HEK293 (cell line): ENCODE measurements at regions not wholly inside any gene's neighbourhood (a gene's known extent, or its start where the extent isn't known, plus 50 kb on each side); places are given as distances from the start of the nearest gene placed in this dataset.

Experiments
- CTCF ChIA-PET: fragments of 350-600 bp; formaldehyde crosslinking; extraction: SDS; loops from one replicate; lab custom pipeline; 2021; ENCODE audit warnings: antibody characterized with exemption; lab: Yijun Ruan, JAX
- POLR2A ChIA-PET: fragments of 300-600 bp; formaldehyde crosslinking; extraction: SDS; loops from one replicate; lab custom pipeline; 2020; ENCODE audit warnings: antibody characterized with exemption, inconsistent platforms; lab: Yijun Ruan, JAX
- H3K27ac ChIP-seq: fragments of 200-500 bp; sonication (Bioruptor generic); 2 replicates; pipeline ENCODE4 v1.5.1; 2014; ENCODE audit warnings: low read depth, low read length, control low read depth, inconsistent platforms; ENCODE audit errors: extremely low read depth
- H3K36me3 ChIP-seq, 2 experiments: fragments of 200-500 bp in 1 of 2; sonication (Bioruptor generic) in 1 of 2; 1 replicate in 1 of 2; 2 replicates in 1 of 2; pipeline ENCODE4 v1.5.1; 2014 to 2017; ENCODE audit warnings: inconsistent platforms in 2 of 2, low read length in 2 of 2; ENCODE audit not compliant: control insufficient read depth in 2 of 2, insufficient read depth in 1 of 2
- H3K4me1 ChIP-seq: fragments of 200-500 bp; sonication (Bioruptor generic); 2 replicates; pipeline ENCODE4 v1.5.1; 2014; ENCODE audit warnings: mild to moderate bottlenecking, low read length, inconsistent platforms; ENCODE audit not compliant: control insufficient read depth, insufficient read depth
- H3K4me3 ChIP-seq: 2 replicates; pipeline ENCODE4 v1.5.1; 2011; ENCODE audit warnings: low read depth, mild to moderate bottlenecking, control low read depth, low read length, moderate library complexity
- H3K9me3 ChIP-seq: fragments of 200-500 bp; sonication (Bioruptor generic); 2 replicates; pipeline ENCODE4 v1.5.1; 2014; ENCODE audit warnings: low read depth, low read length, inconsistent platforms; ENCODE audit not compliant: control insufficient read depth, insufficient read depth
- PATZ1 ChIP-seq: fragments of 450-650 bp; formaldehyde crosslinking; IDR thresholded peaks from 2 replicates; pipeline ENCODE4 v1.5.1; 2016; ENCODE audit warnings: missing biosample characterization, missing genetic modification characterization
- PRDM2 ChIP-seq: fragments of 450-650 bp; formaldehyde crosslinking; IDR thresholded peaks from 2 replicates; pipeline ENCODE4 v1.5.1; 2016; ENCODE audit warnings: missing biosample characterization, missing genetic modification characterization, borderline replicate concordance
- ZBTB17 ChIP-seq: fragments of 450-650 bp; formaldehyde crosslinking; IDR thresholded peaks from 2 replicates; pipeline ENCODE4 v1.5.1; 2016; ENCODE audit warnings: missing biosample characterization, missing genetic modification characterization
- ZNF280D ChIP-seq: fragments of 450-650 bp; formaldehyde crosslinking; IDR thresholded peaks from 2 replicates; pipeline ENCODE4 v1.5.1; 2016; ENCODE audit warnings: missing biosample characterization, missing genetic modification characterization
- ZNF350 ChIP-seq: fragments of 450-650 bp; formaldehyde crosslinking; IDR thresholded peaks from 2 replicates; pipeline ENCODE4 v1.5.0; 2017; ENCODE audit warnings: missing biosample characterization, mild to moderate bottlenecking, missing genetic modification characterization
- ZNF488 ChIP-seq: fragments of 450-650 bp; formaldehyde crosslinking; IDR thresholded peaks from 2 replicates; pipeline ENCODE4 v1.5.1; 2016; ENCODE audit warnings: missing biosample characterization, missing genetic modification characterization
- ZNF514 ChIP-seq: fragments of 450-650 bp; formaldehyde crosslinking; IDR thresholded peaks from 2 replicates; pipeline ENCODE4 v1.5.1; 2016; ENCODE audit warnings: missing biosample characterization, missing genetic modification characterization
- ZNF518A ChIP-seq: fragments of 450-650 bp; formaldehyde crosslinking; conservative IDR thresholded peaks from 2 replicates; pipeline ENCODE4 v1.5.1; 2016; ENCODE audit warnings: low read depth, missing biosample characterization, missing genetic modification characterization
- ZNF555 ChIP-seq: fragments of 450-650 bp; formaldehyde crosslinking; conservative IDR thresholded peaks from 2 replicates; pipeline ENCODE4 v1.5.1; 2017; ENCODE audit warnings: missing biosample characterization, mild to moderate bottlenecking, missing genetic modification characterization, inconsistent platforms

- no peaks in the 10 kb centered on the region for H3K4me1 ChIP-seq
- CTCF ChIA-PET: interaction anchor here (12.7 kb wide), 1 partner anchor 9 kb away, joined by 92 read pairs; no protein-coding TSS in a partner anchor
- no peak overlapping the region for H3K4me3 ChIP-seq
- H3K9me3 ChIP-seq: no peaks in the 10 kb centered on the region; the same call in 1 of the 2 replicates
- POLR2A ChIA-PET: no interaction called here
- H3K27ac ChIP-seq: no peak overlapping the region
- H3K36me3 ChIP-seq: no peaks in the 10 kb centered on the region
- no peak for TF ChIP-seq PRDM2
- no peak for TF ChIP-seq ZNF280D (tag by site-specific recombination)
- TF ChIP-seq ZBTB17 (tag by site-specific recombination): no peak
- TF ChIP-seq ZNF350 (tag by site-specific recombination): no peak
- TF ChIP-seq ZNF514: no peak
- no peak for TF ChIP-seq ZNF518A (tag by site-specific recombination)
- TF ChIP-seq PATZ1: no peak
- no peak for TF ChIP-seq ZNF488 (tag by site-specific recombination)
- TF ChIP-seq ZNF555 (tag by site-specific recombination): no peak
Observed at GRCh38 chr5:158066076-158066475, 207.1 kb upstream of the CLINT1 start.
